Activated T-cell treated with anti-CD3 and anti-CD28 coated beads for 1 hour (primary cell): ENCODE measurements at regions not wholly inside any gene's neighbourhood (a gene's known extent, or its start where the extent isn't known, plus 50 kb on each side); places are given as distances from the start of the nearest gene placed in this dataset.

Experiments
- DNase-seq: peaks from one replicate; pipeline ENCODE4 v3.0.0-alpha.2; 2020; ENCODE audit warnings: low read depth

DNA sequence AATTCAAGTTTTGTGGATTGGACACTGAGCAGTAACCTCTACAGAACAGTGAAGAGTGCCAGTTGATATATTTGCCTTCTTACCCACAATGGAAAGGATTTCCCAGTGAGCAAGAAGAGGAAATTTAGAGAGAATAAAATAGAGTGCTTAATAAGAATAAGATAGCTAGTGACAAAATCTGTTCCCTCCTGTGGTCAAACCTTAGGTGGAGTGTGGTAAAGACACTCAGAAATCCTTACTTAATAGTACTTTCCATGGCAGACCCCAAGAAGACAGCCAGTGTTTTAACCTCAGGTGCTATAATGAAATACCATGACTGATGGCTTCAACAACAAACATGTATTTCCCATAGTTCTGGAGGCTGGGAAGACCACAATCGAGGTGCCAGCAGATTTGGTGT, 108.4 kb upstream of the TNFAIP3 start:
- DNase-seq = no peak

DNA sequence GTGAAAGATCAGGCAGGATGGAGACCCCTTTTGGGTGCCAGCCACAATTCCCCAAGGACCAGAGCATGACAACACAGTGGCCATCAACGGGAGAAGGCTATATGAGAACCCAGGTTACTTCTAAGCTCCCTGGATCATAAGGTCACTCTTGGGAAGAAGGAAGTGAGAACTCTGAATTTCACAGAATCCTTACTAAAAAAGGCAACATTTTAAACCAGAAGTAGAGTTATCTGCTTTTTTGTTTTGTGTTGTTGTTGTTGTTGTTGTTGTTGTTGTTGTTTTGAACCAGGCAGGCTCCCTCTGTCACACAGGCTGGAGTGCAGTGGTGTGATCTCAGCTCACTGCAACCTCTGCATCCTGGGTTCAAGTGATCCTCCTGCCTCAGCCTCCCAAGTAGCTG, 107.4 kb upstream of the TNFAIP3 start:
- no peak for DNase-seq

DNA sequence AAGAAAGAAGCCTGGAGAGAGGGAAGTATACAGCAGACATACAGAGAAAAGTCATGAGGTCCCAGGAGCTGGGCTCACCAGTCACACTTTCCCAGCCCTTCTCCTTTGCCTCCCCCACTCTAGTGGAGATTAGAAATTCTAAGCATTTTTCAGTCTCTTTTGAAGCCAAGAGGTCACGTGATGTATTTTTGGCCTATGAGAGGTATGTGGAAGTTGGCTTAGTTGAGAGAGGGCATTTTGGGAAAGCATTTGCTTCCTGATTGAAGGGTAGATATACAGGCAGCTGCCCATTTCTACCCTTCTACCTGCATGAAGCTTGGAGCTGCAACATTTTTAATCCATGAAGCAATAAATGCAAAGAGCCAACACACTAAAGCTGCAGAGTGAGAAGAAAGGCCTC, 106.0 kb upstream of the TNFAIP3 start:
- no peak for DNase-seq

DNA sequence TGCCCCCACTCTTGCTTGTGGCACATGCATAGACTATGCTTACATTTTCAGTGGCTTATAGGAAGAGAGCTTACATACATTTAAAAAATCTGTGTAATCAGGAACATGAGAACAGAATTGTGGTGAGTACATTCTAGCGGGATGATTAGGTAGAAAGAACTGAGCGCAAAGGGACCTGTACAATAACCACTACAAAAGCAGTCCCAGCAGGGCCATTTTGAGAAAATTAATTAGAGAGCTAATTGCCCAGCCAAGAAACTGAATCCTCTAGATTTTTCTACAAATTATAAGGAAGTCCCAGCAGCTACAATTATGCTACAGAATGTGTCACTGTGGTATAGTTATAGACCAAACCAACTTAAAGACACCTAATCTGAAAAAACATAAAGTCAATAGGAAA, 105.6 kb upstream of the TNFAIP3 start:
- no peak for DNase-seq

DNA sequence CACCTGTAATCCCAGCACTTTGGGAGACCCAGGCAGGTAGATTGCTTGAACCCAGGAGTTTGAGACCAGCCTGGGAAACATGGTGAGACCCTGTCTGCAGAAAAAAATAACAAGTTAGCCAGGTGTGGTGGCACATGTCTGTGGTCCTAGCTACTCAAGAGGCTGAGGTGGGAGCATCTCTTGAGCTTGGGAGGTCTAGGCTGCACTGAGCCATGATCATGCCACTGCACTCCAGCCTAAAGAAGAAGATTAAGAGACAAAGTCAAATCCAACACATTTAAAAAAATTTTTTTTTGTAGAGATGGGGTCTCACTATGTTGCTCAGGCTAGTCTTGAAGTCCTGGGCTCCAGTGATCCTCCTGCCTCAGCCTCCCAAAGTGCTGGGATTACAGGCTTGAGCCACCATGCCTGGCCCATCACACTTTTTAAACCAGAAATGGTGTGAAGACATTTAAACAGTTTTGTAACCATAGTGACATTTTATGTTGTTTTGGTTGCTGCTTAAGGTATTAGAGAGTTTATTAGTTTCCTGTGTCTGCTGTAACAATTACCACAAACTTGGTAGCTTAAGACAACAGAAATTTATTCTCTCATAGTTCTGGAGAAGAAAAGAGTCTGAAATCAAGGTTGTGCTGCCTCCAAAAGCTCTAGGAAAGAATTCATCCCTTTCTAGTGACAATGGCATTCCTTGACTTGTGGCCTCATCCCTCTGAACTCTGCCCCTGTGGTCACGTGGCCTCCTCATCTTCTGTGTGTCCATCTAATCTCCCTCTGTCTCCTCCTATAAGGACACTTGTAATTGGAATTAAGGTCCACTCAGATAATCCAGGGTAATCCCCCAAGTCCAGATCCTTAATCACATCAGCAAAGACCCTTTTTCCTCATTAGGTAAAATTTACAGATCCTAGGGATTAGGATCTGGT, 104.6 kb upstream of the TNFAIP3 start:
- DNase-seq = no peak

DNA sequence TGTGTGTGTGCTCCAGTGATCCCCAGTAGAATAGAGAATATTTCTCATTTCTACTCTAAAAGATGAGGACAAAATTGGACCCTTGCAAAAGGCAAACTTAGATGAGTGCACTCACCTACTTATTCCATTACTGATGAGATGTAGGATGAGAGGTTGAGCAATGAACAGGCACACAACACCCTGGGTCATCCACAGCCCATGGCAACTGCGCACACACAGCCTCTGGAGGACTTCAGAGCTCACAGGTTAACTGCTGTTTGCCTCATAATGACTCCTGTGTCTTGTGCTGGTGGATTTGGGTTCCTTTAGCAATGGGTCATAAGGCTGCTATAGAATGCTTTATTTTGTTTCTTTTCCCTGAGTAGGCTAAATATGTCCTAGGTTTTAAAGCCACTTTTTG, 103.6 kb upstream of the TNFAIP3 start:
- no peak for DNase-seq

DNA sequence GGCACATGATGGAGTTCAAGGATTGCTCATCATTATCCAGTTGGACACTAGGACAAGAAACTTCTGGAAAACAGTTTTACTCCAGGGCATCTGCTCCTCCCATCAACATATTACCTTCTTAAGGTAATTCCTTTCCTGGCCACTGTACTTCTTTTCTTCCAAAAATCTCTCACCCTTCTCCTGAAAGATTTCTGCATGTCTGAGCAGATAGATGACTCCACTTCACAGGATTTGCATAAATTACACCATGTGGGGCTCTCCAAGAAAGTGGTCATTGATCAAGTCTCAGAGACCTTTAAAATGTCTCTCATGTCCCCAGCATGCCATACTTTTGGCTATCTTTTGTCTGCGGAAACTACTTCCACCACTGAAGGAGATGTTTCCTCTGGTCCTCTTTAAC, 103.2 kb upstream of the TNFAIP3 start:
- no peak for DNase-seq

DNA sequence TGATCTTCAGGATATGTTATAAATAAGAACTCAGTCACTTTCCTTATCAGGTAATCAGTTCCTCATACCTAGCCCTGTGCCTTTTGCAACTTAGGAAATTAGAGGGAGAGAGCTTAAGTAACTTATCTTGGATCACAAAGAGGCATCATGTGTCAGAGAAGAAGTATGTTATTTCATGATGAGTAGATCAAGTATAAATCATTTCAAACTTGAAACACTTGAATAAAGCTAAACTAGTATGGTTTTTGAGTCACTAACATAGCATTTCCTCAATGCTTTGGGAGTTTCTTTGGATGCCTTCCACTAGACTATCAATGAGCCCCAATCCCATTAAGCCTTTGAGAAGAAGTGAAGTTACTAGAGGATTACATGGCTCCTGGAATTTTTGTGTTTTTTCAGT, 102.6 kb upstream of the TNFAIP3 start:
- DNase-seq = no peak

DNA sequence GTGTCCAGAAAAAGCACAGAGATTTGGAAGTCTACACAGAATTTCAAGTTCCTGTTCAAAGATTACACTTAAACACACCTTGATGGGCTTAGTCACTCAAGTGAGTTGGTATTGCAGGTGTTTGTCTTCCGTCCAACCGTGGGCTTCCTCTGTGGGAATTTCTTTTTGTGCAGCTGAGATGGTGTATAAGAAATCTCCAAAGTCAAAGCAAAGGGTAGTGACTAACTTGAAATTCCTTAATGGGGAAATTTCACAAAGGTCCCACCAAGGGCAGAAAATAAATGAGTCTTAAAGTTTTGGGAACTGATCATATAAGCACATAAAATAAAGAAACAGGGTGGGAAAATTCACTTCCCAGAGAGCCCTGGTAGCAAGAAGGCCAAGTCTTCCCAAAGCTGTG, 102.0 kb upstream of the TNFAIP3 start:
- DNase-seq = no peak

DNA sequence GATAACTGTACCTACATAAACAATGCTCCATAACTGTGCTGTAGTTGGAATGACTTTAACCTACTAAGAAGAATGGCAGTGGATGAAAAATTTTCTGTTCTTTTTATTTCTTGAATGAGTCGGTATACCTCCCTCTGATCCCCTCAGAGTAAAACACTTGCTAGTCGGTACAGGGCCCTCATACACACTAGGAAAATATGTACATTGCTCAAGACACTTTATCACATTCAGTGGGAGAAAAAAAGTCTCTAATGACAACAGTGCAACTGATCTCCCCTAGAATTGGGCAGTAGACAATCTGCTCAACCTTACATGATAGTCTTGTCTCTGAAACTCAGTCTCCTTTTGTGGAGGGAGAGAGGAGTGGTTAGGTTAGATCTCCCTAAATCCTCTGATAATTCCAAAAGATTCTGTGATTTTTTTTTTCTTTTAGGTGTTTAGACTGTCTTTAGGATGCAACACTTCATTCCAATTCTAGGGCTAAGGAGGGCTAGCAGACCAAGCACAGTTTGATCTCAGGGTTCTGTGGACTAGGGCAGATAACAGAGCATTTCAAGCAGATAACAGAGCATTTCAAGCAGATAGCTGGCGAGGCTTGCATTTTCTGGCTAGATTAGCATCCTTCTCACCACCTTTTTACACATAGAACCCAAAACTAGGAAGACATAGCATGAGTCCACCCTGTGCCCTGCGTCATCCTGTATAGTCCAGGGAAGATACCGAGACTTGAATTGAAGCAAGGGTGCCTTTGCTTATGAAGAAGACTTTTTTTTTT, 100.3 kb upstream of the TNFAIP3 start:
- DNase-seq = no peak

DNA sequence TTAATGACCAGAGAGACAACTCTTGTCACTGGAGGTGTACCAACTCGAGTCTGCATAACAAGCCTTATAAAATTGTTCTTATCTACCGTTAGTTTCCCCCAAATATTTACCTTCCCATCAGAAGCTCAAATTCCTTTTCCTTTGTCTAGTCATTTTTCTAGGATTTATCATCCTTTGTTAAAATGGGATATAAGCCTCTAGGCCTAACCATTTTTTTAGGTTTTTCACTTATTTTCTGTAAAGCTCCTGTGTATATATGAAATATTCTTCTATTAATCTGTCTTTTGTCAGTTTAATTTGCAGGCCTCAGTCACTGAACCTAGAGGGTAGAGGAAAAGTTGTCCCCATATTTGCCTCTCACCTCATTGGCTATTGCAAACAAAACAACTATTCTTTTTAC, 99.6 kb upstream of the TNFAIP3 start:
- no peak for DNase-seq

DNA sequence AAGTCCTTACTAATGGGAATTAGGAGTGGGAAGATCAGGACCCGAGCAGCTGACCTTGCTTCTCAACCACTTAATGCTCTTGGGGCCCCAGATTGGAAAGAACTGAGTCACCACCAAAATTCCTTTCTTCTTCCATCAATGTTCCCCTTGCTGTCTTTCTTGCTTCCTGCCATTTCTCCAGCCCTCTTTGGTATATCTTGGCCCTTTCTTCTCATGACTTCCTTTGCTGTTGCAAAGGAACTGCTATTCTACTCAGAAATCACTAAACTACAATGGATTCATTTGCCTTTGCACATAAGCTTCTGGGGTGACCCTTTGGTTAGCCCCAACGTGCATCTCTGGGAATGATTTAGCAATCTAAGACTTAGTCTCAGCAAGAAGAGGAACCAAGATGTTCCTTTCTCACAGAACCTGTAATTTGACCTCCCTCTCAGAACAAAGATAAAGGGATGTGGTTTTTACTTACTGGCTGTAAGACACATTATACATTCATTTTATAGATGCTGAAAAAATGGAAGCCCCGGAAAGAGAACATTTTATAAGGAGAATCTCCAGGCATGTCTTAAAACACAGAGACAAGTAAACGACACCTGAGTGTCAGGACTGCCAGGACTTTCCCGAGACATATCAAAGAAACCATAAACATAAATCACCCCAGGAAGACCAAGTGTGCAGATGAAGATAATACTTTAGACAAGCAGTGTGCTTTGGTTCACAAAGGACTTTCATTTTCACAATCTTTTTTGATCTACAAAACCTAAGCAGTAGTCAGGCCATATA, 99.0 kb upstream of the TNFAIP3 start:
- no peak for DNase-seq

DNA sequence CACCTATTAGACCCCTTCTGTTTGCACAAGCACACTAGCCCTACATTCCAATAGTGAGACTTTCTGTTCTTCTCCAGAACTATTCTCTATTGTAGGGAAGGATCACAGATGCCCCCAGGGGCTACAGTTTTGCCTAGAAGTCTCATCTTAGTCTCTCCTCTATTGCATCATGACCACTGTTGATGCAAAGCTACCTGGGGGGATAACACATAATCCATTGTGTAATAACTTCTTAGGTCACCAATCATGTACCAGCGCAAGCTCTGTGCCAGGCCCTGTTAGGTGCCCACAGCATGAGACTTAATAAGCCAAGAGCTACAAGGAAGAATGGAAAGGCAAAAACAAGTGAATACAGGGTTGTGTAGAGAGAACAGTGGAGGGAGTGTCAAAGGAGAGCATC, 98.1 kb upstream of the TNFAIP3 start:
- DNase-seq = no peak

DNA sequence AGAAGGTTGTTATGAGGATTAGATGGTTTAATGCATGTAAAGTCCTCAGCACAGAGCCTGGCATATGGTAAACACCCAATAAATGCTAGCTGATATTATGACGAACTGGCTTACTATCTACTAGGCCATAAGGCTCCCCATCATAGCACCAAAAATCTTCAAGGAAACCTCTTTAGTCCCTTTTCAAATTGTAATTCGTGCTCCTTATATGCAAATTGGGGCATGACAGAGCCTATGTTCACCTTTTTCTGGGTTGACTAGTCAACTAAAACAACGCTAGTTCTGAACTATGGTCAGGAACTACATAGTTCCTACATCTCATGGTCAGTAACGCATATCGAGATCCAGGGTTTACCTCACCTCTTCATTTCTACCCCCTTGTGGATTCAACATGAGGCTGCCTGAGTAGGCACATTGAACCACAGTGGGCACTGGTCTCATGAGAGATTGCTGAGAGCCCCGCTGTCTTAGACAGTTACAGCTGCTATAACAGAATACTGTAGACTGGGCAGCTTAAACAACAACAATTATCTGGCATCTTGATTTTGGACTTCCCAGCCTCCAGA, 97.2 kb upstream of the TNFAIP3 start:
- no peak for DNase-seq

DNA sequence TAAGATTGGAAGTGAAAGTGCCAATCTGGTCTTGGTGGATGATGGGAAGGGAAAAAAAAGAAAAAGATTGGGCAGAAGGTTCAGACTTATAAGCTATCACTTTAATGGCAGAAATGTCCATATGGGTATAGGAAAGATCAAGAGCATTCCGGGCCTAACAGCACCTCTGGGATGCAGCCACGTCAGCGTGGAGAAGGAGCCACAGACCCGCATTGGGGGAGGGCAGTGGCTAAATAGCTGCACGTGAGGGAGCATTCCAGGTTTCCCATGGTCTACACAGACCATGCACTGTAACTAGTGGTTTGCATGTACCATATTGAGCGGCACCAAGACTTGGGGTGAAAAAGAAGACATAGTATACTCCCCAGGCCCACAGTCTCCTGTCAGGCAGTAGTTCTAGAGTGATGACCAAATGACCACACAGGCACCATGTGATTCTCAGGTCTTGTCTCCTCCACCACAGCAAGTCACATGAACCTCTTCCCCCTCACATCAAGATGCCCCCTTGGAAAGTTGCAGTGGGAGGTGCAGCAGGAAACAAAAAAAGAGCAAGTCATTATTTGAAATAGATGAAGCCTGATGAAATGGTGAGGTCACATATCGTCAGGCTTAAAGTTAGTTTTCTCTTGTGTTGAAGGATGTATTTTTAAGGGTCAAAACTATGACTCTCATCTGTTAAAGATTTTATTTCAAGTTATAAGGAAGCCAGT, 94.4 kb upstream of the TNFAIP3 start:
- no peak for DNase-seq

DNA sequence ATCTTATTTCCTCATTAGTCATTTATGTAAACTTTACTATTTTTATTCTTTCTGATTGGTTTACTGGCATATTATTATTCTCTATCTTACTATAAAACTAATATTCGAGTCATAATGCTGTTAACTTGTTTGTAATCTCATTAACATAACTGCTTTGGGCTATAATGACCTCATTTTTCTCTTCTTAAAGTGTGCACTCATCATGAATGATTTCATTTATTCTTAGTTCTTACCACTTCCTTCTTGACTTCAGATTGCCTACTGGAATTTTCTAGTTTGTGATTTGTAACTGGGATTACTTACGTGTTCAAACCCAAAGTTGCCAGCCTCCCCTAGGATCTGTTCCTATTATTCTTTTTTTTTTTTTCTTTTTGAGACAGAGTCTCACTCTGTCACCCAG, 91.8 kb upstream of the TNFAIP3 start:
- DNase-seq = no peak

DNA sequence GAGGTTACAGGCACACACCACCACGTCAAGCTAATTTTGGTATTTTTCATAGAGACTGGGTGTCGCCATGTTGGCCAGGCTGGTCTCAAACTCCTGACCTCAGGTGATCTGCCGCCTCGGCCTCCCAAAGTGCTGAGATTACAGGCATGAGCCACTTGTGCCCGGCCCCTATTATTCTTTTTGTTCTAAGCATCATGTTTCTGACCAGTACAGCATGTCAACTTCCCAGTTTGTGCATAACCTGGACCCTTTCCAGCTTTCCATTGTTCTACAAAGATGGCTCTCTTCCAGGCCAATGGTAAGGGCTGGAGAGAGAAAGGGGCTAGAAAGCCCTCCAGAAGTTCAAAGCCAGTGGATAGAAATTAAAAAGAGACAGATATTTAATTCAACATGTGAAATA, 91.3 kb upstream of the TNFAIP3 start:
- DNase-seq = no peak

DNA sequence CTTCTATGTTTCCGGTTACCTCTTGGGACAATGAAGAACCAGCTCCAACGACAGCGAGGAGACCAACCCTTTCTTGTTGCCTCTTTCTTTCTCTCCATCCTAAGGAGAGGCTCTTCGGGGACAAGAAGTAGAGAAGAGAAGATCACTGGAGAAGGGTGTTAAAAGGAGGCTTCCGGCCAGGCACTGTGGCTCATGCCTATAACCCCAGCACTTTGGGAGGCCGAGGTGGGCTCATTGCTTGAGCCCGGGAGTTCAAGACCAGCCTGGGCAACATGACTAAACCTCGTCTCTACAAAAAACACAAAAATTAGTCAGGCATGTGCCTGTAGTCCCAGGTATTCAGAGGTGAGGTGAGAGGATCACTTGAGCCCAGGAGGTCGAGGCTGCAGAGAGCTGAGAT, 90.8 kb upstream of the TNFAIP3 start:
- DNase-seq = no peak

DNA sequence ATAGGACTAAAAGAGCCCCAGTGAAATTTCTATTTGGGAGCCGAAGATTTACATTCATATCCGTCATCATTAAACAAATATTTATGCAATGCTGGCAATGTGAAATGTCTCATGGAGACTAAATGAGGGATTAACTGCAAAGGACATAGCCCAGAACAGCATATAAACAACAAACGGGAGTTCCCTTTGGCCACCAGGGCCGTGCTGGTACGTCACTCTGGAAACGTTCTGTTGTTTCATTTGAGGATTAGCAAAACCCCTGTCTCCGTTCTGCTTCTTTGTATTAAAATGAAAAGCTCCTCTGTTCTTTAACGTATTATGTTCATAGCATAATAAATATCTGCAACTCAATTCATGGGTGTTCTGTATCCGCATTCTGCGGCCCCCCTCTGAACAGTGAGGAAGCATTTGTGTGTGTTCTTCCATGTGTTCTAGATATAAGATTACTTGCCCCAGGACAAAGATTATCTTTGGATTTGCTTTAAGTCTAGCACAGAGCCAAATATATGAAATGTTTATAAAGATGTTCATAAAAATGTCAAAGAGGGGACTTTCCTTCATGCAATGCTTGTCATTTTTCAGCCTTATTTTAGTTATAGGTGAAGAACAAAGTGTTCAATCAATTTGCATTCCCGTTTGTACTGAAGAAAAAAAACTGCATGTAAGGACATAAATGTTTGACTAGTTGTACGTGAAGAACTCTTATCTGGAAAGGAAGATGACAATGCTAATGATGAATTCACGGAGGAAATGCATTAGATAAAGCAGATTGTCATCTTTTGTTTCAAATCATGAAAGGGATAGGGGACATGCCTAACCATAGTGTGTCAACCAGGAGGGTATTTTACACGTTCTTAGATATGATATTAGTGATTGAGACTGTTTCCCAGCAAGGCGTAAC, 90.0 kb upstream of the TNFAIP3 start:
- no peak for DNase-seq

DNA sequence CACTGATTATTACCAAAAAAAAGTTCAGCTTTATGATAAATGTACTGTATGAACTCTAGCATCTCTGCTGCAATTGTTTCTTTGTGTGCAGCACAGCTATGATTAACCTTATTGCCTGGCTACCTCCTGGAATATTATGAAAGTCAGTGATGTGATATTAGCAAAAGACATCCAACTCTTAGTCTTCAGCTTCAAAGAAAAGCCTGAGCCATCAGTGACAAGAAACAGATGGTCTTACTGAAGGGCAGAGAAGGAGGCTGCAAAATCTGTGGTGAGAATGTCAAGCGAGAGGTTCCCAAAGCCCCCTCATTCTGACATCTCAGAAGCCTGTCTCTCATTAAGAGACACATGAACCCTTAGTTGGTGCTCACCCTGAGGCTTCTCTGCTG, 89.4 kb upstream of the TNFAIP3 start:
- no peak for DNase-seq

DNA sequence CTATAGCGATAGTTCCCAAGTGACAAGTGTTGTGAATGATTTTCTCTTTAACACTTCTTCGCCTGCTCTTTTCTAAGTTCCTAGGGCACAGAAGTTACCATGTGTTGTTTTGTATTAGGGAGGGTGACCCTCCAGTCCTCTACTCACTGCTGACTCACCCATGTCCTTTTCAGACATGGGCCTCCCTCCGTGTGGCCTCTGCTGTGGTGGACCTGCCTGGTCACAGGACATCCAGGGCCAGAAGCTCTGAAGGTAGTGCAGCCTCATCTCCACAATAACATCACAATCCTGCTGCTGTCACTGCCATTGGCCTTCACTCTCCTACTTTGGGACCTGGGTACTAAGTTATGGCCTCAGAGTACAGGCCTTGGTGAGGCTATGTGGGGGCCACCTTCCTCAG, 87.1 kb upstream of the TNFAIP3 start:
- DNase-seq = no peak
